Kidney epithelial cell (primary cell): ENCODE measurements at regions not wholly inside any gene's neighbourhood (a gene's known extent, or its start where the extent isn't known, plus 50 kb on each side); places are given as distances from the start of the nearest gene placed in this dataset.
"Not testable (repeated sequence)": the region's sequence is repeated elsewhere in the genome, so short reads cannot be mapped to it uniquely, and the experiment has no call there.

ENCODE experiments used
- DNase-seq: peaks from one replicate; pipeline ENCODE4 v3.0.0-alpha.2; 2010; ENCODE audit warnings: low read depth
- H3K27me3 ChIP-seq: 2 replicates; pipeline ENCODE4 v1.6.0; 2011; ENCODE audit warnings: low read length; ENCODE audit not compliant: control insufficient read depth, insufficient read depth
- H3K36me3 ChIP-seq: 2 replicates; pipeline ENCODE4 v1.5.1; 2011; ENCODE audit warnings: low read length; ENCODE audit not compliant: control insufficient read depth, insufficient read depth
- H3K4me3 ChIP-seq: 2 replicates; pipeline ENCODE4 v1.5.1; 2011; ENCODE audit warnings: low read depth, mild to moderate bottlenecking, control low read depth, low read length
- CTCF ChIP-seq: IDR thresholded peaks from 2 replicates; pipeline ENCODE4 v1.5.1; 2011; ENCODE audit warnings: mild to moderate bottlenecking, moderate library complexity, low read length, control low read depth, inconsistent platforms; ENCODE audit not compliant: insufficient read depth, poor library complexity, severe bottlenecking

- Histone ChIP-seq H3K36me3 (no peaks in the 10 kb centered on the region), H3K27me3 (no peaks in the 10 kb centered on the region), H3K4me3 (no peak overlapping the region)
- no peak for TF ChIP-seq CTCF
- no peak for DNase-seq
Observed at GRCh38 chr4:79170077-79170476, 155.8 kb downstream of the NAA11 start.

GRCh38 chr4:79164907-79165610 lies 160.8 kb downstream of the NAA11 start:
- DNase-seq, result no peak
- H3K27me3 ChIP-seq, result no peaks in the 10 kb centered on the region
- no peaks in the 10 kb centered on the region for H3K36me3 ChIP-seq
- TF ChIP-seq CTCF, result no peak
- H3K4me3 ChIP-seq, result no peak overlapping the region

- H3K27me3 ChIP-seq, result no peaks in the 10 kb centered on the region
- no peak for TF ChIP-seq CTCF
- H3K4me3 ChIP-seq, result no peak overlapping the region
- H3K36me3 ChIP-seq, result no peaks in the 10 kb centered on the region
- no peak for DNase-seq
Observed at GRCh38 chr4:79163981-79164490, 161.8 kb downstream of the NAA11 start.

- DNase-seq, result no peak
- H3K36me3 ChIP-seq, result no peaks in the 10 kb centered on the region
- H3K4me3 ChIP-seq, result no peak overlapping the region
- H3K27me3 ChIP-seq, result no peaks in the 10 kb centered on the region
- no peak for TF ChIP-seq CTCF
Observed at GRCh38 chr4:79160962-79161361, 164.9 kb downstream of the NAA11 start.

- not testable (repeated sequence) for H3K27me3 ChIP-seq, DNase-seq, H3K36me3 ChIP-seq, H3K4me3 ChIP-seq
Observed at GRCh38 chr4:79158705-79159104, 167.2 kb downstream of the NAA11 start.

GRCh38 chr4:79155336-79155735 lies 170.5 kb downstream of the NAA11 start:
- no peak for DNase-seq
- Histone ChIP-seq H3K27me3 (no peaks in the 10 kb centered on the region), H3K36me3 (no peaks in the 10 kb centered on the region), H3K4me3 (no peak overlapping the region)
- TF ChIP-seq CTCF, result no peak
